GM18505 (cell line): ENCODE measurements at regions not wholly inside any gene's neighbourhood (a gene's known extent, or its start where the extent isn't known, plus 50 kb on each side); places are given as distances from the start of the nearest gene placed in this dataset.
"Not testable (repeated sequence)": the region's sequence is repeated elsewhere in the genome, so short reads cannot be mapped to it uniquely, and the experiment has no call there.

ENCODE experiments used
- ATAC-seq: cut with Tn5 transposase; IDR thresholded peaks from one replicate; pipeline ENCODE4 v1.9.1; 2021; ENCODE audit not compliant: unreplicated experiment
- POLR2A ChIP-seq: IDR thresholded peaks from 4 replicates; pipeline ENCODE4 v1.6.1; 2011; ENCODE audit warnings: borderline replicate concordance; ENCODE audit not compliant: insufficient read depth, insufficient read length; ENCODE audit errors: extremely low read depth

GRCh38 chr2:44051593-44052347 is 56.0 kb upstream of the LRPPRC start:
- ATAC-seq = no peak
- no peak for TF ChIP-seq POLR2A

GRCh38 chr2:44052584-44052983 is 56.8 kb upstream of the LRPPRC start:
- no peak for ATAC-seq
- no peak for TF ChIP-seq POLR2A

GRCh38 chr2:44053052-44053451 is 57.3 kb upstream of the LRPPRC start:
- no peak for TF ChIP-seq POLR2A
- no peak for ATAC-seq

GRCh38 chr2:44053456-44053855 is 57.7 kb upstream of the LRPPRC start:
- ATAC-seq = no peak
- TF ChIP-seq POLR2A = no peak

- ATAC-seq = no peak
Observed at GRCh38 chr2:44055229-44055628, 59.4 kb upstream of the LRPPRC start.

GRCh38 chr2:44055664-44056063 is 59.9 kb upstream of the LRPPRC start:
- ATAC-seq = no peak
- TF ChIP-seq POLR2A = no peak

More at GRCh38 chr2:44055229-44055628, 59.4 kb upstream of the LRPPRC start:
- no peak for TF ChIP-seq POLR2A

- TF ChIP-seq POLR2A = no peak
- no peak for ATAC-seq
Observed at GRCh38 chr2:44056947-44057346, 61.2 kb upstream of the LRPPRC start.

- ATAC-seq = not testable (repeated sequence)
Observed at GRCh38 chr2:44060286-44060685, 64.5 kb upstream of the LRPPRC start.

- no peak for TF ChIP-seq POLR2A
- no peak for ATAC-seq
Observed at GRCh38 chr2:44060990-44061389, 65.2 kb upstream of the LRPPRC start.

- no peak for TF ChIP-seq POLR2A
- ATAC-seq = no peak
Observed at GRCh38 chr2:44061469-44061868, 65.7 kb upstream of the LRPPRC start.

- no peak for TF ChIP-seq POLR2A
- ATAC-seq = no peak
Observed at GRCh38 chr2:44061876-44062275, 66.1 kb upstream of the LRPPRC start.

- no peak for TF ChIP-seq POLR2A
- no peak for ATAC-seq
Observed at GRCh38 chr2:44063033-44063432, 67.2 kb upstream of the LRPPRC start.

- ATAC-seq = not testable (repeated sequence)
Observed at GRCh38 chr2:44064281-44064680, 68.5 kb upstream of the LRPPRC start.

GRCh38 chr2:44067012-44067790 is 71.4 kb upstream of the LRPPRC start:
- not testable (repeated sequence) for ATAC-seq

- not testable (repeated sequence) for ATAC-seq
Observed at GRCh38 chr2:44067791-44068181, 72.0 kb upstream of the LRPPRC start.
